ENCODE measurements at regions not wholly inside any gene's neighbourhood (a gene's known extent, or its start where the extent isn't known, plus 50 kb on each side); places are given as distances from the start of the nearest gene placed in this dataset.
"Not testable (repeated sequence)": the region's sequence is repeated elsewhere in the genome, so short reads cannot be mapped to it uniquely, and the experiment has no call there.

GRCh38 chrX:123788193-123788592, 55.3 kb upstream of the THOC2 start:
- DNase-seq (ENCODE audit: low read depth in 2 of 2), result not testable (repeated sequence)

GRCh38 chrX:123788744-123789143, 55.9 kb upstream of the THOC2 start:
- DNase-seq (ENCODE audit: low read depth in 2 of 2), result no peak

GRCh38 chrX:123797543-123798447, 62.1 kb upstream of the XIAP start:
- DNase-seq (ENCODE audit: low read depth in 2 of 2), result no peak

- not testable (repeated sequence) for DNase-seq (ENCODE audit: low read depth in 2 of 2)
Observed at GRCh38 chrX:123798706-123799430, 61.0 kb upstream of the XIAP start.

- DNase-seq (ENCODE audit: low read depth in 2 of 2), result no peak
Observed at GRCh38 chrX:123801901-123802300, 58.0 kb upstream of the XIAP start.

- no peak for DNase-seq (ENCODE audit: low read depth in 2 of 2)
Observed at GRCh38 chrX:123803331-123803983, 56.4 kb upstream of the XIAP start.

- not testable (repeated sequence) for DNase-seq (ENCODE audit: low read depth in 2 of 2)
Observed at GRCh38 chrX:123803984-123804365, 55.9 kb upstream of the XIAP start.

- DNase-seq (ENCODE audit: low read depth in 2 of 2), result peak; percentile 31 to 49
Observed at GRCh38 chrX:123807835-123808416, 51.9 kb upstream of the XIAP start.

- DNase-seq (ENCODE audit: low read depth in 2 of 2), result no peak
Observed at GRCh38 chrX:123809854-123810375, 49.9 kb upstream of the XIAP start.
